GM19452 (cell line): ENCODE measurements at regions not wholly inside any gene's neighbourhood (a gene's known extent, or its start where the extent isn't known, plus 50 kb on each side); places are given as distances from the start of the nearest gene placed in this dataset.

Experiments used
- ATAC-seq: cut with Tn5 transposase; IDR thresholded peaks from one replicate; pipeline ENCODE4 v1.9.1; 2021; ENCODE audit not compliant: unreplicated experiment

- ATAC-seq = no peak
Observed at GRCh38 chr2:13066676-13067075, 349.9 kb downstream of the TRIB2 start.

DNA sequence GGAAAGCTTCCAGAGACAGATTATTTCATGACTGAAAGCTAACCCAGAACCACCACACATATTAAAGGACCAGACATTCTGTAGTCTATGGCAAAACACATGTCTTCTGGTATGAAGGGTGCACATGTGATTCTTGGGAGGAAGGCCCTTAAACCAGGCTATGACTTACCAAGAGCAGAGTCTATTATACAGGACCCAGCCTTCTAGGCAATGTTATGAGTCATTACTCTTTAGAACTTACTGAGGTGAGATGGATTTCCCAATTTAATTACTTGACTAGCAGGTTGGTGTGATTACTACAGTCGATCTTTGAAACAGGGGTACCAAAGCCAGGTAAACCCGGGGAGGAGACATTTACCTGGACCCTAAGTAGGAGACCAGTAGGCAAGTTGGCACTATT is 350.8 kb downstream of the TRIB2 start:
- ATAC-seq = no peak

DNA sequence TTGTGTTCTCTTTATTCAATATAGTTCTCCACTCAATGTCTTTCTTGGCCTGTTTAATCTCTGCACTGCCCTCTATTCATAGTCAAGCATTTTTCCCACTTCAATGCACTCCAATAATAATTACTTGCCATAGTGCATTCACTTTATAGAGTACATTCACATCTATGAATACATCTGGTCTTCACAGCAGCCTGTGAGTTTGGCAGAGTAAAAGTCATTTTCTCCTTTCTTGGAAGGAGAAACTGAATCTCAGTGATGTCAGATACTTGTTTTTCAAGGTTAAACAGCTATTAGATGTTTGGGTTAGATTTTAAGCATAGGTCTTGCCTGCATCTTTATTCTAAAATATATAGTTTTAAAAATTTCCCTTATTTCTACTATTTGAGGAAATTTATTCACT is 373.2 kb downstream of the TRIB2 start:
- no peak for ATAC-seq

DNA sequence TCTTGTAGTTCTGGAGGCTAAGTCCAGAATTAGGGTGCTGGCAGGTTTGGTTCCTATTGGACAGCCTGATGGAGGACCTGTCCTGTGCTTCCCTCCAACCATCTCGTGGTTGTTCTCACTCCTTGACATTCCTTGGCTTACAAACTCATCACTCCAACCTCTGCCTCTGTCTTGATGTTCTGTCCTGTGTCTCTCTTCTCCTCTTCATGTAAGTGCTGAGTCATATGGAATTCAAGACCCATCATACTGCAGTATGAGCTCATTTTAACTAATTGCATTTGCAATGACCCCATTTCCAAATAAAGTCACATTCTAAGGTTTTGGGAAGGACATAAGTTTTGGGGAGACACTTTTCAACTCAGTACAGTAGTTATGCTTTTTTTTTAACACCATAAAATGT is 374.7 kb downstream of the TRIB2 start:
- ATAC-seq = no peak

DNA sequence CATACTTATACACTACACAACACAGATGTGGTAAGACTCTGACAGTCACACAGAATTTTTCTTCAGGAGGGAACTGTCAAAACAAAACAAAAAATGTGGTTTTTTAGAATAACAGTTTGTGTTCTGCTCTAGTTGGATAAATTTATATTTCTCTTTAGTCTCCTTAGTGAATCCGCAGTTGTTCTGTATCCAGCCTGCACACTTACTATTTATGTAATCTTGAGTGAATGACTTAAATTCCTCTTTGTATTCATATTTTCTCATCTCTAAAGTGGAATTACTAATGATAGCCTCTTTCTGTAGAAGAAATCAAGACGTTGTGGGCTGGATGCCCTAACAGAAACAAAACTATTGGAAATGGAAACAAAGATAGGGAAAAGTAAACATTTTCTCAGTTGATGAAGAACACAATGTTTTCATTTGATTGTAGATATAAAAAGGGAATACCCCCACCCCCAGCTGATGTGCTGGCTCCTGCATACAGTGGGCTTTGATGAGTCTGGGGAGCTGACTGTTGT is 375.2 kb downstream of the TRIB2 start:
- ATAC-seq = no peak

DNA sequence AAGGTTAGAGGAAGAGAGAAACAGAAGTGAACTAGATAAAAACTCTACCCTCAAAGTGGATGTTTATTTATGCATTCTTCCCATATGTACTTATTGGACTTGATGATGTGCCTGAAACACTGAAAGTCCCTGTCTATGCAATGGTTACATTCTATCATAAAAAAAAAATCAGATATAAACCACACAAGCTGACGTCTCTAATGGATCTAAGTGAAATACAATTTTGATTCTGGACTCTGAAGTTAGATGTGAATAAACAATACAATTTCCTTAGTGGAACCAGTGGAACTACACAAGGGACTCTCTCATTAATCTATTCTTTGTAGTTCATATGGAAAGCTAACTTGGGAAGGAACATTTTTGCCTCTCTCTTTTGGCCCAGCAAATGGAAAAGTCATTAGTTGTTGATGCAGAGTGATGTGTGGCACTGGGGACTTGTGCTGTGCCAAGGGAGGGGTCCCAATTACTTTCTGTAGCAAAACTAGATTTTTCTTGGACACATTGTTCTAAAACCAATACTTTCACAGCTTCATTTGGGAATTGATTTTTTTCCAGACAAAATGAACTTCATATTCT is 376.8 kb downstream of the TRIB2 start:
- no peak for ATAC-seq

DNA sequence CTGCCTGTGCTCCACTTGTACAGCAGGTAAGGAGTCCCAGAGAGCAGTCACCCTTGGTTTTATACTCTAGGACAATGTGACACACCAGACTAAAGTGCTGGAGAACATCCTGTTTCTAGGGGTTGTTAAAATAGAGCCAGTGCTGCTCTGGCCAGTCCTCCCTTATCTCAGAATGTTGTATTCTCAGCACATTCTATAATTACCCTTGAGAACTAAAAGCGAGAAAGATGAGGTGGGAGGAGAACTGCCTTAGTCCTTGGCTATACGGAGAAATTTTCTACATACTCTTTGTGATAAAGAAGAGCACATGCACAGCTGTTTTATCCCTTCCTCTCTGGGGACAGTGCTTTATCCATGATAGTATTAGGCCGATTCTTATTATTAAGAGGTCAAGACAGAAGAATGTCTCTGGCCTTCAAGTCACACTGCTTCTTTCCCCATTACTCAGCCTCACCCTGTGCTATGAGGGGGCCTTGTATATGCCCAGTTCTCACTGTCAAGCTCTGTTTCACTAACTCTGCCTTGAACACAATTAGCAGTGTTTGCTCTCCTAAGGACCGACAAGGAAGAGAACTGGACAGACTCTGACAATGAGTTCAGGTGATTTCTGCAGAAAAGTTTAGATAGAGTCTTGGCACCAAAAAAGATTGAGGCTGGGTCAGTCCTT is 385.8 kb downstream of the TRIB2 start:
- ATAC-seq = no peak

DNA sequence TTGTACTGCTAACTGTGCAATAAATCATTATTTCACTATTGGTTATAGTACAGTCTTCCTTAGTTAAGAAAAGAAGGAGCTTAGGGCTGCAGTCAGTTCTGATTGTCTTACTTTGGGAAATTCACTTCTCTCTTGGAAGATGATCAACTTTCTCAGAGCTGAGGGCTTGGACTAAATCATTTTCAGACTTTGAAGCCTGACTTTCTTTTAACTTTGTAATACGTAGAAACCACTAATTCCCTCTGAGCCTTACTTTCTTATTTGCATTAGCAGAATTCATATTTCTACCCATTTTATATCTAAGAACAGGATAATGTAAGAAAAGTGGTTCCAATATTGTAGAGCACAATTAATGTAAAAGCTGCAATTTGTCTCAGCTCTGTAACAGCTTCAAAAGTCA is 386.4 kb downstream of the TRIB2 start:
- ATAC-seq = no peak

GRCh38 chr2:13103778-13104493 is 387.2 kb downstream of the TRIB2 start:
- no peak for ATAC-seq

DNA sequence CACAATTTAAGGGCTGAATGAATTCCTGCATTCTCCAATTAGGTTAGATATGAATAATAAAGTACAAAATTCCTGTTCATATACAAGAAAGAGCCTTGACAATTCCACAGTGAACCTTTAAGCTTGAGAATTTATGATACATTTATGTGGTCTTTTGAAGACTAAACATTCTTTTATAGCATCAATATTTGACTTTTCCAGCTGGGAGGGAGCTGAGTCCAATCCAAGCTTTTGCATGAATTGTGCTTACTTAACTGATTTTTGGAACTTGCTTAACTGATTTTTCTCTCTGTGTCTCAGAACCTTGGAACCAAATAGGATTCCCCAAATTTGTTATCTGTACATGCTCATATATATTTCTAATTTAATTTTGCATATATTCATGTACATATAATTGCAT is 388.0 kb downstream of the TRIB2 start:
- no peak for ATAC-seq

GRCh38 chr2:13106302-13106701 is 389.6 kb downstream of the TRIB2 start:
- no peak for ATAC-seq

- ATAC-seq = no peak
Observed at GRCh38 chr2:13109516-13109915, 392.8 kb downstream of the TRIB2 start.

GRCh38 chr2:13110825-13111224 is 394.1 kb downstream of the TRIB2 start:
- ATAC-seq = no peak

DNA sequence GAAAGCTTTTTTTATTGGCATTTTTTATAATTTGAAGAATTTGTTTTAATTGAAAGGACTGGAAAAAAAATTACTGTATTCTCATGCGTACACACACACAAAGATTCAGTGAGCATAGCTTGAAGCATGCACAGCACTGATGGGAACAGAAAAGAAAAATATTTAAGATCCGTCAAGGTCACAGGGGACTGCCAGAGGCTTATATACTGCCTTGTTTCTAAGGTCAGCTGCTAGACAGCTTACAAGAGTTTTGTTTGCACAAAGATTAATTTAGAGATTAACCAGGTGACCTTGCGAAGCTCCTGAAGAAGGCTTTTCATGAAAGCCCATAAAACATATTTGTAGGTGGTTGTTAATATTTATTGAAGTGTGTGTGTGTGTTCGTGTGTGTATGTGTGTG is 396.3 kb downstream of the TRIB2 start:
- ATAC-seq = no peak

DNA sequence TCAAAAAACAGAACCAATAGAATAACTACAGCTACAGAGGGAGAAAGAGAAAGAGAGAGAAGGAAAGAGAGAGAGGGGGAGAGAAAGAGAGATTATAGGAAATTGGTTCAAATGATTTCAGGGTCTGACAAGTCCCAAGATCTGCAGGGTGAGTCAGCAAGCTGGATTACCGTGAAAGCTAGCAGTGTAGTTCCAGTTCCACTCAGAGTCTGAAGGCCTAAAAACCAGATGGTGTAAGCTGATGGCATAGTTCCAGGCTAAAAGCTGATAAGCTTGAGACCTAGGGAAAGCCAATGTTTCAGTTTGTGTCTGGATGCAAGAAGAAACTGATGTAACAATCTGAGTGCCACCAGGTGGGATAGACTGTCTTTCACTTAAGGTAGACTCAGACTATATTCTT is 397.7 kb downstream of the TRIB2 start:
- ATAC-seq = no peak

GRCh38 chr2:13115643-13116042 is 398.9 kb downstream of the TRIB2 start:
- ATAC-seq = no peak

DNA sequence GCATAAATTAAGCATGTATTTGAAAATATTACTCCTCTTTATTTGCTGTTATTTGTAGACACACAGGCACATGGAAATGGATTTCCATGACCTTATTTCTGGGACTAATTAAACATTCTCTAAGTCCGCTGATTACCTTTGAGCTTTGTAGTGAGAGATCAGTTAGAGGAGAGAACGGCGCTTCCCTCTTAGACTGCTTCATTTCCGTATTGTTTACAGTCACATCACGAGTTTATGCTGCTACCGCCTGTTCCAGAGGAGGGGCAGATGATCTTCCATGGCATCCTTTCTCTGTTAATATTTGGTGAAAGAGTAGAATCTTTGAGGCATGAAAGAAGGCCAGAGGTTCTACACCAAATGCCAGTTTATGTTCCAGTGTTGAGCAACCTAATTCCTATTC is 404.4 kb downstream of the TRIB2 start:
- ATAC-seq = no peak

- ATAC-seq = no peak
Observed at GRCh38 chr2:13128139-13128538, 411.4 kb downstream of the TRIB2 start.

- ATAC-seq = no peak
Observed at GRCh38 chr2:13135369-13135768, 418.6 kb downstream of the TRIB2 start.

- no peak for ATAC-seq
Observed at GRCh38 chr2:13135856-13136255, 419.1 kb downstream of the TRIB2 start.

DNA sequence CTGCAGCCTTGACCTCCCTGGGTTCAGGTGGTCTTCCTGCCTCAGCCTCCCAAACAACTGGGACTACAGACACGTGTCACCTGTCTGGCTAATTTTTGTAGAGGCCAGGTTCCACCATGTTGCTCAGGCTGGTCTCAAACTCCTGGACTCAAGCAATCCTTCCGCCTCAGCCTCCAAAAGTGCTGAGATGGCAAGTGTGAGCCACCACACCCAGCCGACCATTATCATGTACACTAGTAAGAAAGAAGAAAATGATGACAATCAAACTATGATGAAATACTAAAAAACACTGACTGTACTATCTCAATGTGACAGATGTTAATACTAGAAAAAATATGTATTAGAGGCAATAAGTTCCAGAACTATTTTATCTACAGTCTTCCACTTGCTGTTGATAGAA is 420.9 kb downstream of the TRIB2 start:
- no peak for ATAC-seq

DNA sequence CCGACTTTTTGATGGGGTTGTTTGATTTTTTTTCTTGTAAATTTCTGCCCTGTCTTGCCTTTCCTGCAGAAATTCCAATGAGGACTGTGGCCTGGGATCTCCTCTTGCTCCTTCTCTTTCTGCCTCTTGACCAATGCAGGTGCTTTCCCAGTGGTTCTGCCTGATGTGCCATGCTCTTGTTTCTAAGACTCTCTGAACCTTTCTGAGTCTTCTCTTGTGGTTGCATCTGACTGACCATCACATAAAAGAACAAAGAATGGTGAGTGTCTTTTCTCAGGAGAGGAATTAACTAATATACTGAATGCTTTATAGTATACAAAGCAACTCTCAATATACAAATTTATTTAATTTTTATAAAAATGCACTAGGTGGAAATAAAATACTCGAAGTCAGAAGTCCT is 424.6 kb downstream of the TRIB2 start:
- ATAC-seq = no peak
